ENCODE measurements at regions not wholly inside any gene's neighbourhood (a gene's known extent, or its start where the extent isn't known, plus 50 kb on each side); places are given as distances from the start of the nearest gene placed in this dataset.

DNA sequence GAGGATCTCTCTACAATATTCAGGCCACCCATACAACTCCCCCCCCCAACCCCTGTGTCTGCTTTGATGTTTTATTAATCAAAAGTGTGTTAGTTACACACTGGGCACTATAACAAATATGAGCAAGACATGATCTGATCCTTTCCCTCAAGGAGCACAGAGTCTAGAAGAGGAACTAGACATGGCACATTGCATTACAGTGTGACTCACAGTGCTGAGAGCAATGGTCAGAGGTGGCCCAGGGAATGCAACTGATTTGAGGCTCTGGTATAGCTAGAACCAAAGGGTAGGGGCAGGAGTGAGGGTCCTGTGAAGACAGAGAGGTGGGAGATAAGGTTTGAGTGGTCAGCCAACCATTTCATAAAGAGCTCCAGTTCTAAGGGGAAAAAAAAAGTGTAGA, 539.2 kb downstream of the ACTL7B start:
- TF ChIP-seq, protein P1, sequence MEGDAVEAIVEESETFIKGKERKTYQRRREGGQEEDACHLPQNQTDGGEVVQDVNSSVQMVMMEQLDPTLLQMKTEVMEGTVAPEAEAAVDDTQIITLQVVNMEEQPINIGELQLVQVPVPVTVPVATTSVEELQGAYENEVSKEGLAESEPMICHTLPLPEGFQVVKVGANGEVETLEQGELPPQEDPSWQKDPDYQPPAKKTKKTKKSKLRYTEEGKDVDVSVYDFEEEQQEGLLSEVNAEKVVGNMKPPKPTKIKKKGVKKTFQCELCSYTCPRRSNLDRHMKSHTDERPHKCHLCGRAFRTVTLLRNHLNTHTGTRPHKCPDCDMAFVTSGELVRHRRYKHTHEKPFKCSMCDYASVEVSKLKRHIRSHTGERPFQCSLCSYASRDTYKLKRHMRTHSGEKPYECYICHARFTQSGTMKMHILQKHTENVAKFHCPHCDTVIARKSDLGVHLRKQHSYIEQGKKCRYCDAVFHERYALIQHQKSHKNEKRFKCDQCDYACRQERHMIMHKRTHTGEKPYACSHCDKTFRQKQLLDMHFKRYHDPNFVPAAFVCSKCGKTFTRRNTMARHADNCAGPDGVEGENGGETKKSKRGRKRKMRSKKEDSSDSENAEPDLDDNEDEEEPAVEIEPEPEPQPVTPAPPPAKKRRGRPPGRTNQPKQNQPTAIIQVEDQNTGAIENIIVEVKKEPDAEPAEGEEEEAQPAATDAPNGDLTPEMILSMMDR (IDR thresholded peaks at IDR 0.05) = no peak
- TF ChIP-seq POLR2A (IDR thresholded peaks at IDR 0.05) = no peak
